GM06990 (cell line): ENCODE measurements at regions not wholly inside any gene's neighbourhood (a gene's known extent, or its start where the extent isn't known, plus 50 kb on each side); places are given as distances from the start of the nearest gene placed in this dataset.

Experiments used
- DNase-seq: peaks from one replicate; pipeline ENCODE4 v3.0.0-alpha.2; 2011; ENCODE audit not compliant: insufficient read length; ENCODE audit errors: extremely low read depth
- H3K27me3 ChIP-seq: replicated peaks from 2 replicates; pipeline ENCODE4 v1.6.0; 2011; ENCODE audit warnings: low read length; ENCODE audit not compliant: control insufficient read depth, insufficient read depth
- H3K36me3 ChIP-seq: 2 replicates; pipeline ENCODE4 v1.5.1; 2011; ENCODE audit warnings: low read length; ENCODE audit not compliant: control insufficient read depth, insufficient read depth
- H3K4me3 ChIP-seq: replicated peaks from 2 replicates; pipeline ENCODE4 v1.5.1; 2011; ENCODE audit warnings: low read depth, mild to moderate bottlenecking, control low read depth, low read length
- CTCF ChIP-seq: IDR thresholded peaks from 2 replicates; pipeline ENCODE4 v1.5.1; 2011; ENCODE audit warnings: low read length, control low read depth, mild to moderate bottlenecking, inconsistent platforms; ENCODE audit not compliant: insufficient read depth, poor library complexity, severe bottlenecking

DNA sequence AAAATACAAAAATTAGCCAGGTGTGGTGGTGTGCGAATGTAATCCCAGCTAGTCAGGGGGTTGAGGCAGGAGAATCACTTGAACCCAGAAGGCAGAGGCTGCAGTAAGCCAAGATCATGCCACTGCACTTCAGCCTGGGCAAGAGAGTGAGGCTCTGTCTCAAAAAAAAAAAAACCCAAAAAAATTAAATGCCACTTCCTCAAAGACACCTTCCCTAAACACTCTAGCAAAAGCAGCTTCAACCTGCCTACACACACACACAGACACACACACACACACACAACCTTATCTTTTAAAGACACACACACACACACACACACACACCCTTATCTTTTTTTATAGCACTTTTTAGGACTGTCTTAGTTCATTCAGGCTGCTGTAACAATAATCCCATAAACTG lies 201.7 kb upstream of the PSMD7 start:
- no peak for DNase-seq

DNA sequence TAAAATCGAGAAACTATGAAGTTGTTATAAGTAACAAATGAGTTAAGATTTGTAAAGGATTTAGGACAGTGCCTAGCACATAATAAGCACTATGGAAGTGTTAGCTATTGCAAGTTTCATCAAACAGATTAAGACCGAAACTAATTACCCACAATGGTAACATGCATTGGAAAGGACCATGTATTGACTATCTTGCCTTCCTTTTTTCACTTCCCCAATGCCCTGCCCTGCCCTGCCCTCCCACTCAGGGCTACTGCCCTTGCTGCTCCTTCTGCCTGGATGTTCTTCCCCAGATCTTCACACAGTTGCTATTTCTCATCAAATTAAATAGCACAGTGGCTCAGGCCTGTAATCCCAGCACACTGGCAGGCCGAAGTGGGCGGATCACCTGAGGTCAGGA lies 202.1 kb upstream of the PSMD7 start:
- no peak for TF ChIP-seq CTCF
- no peaks in the 10 kb centered on the region for H3K36me3 ChIP-seq
- no peaks in the 10 kb centered on the region for H3K27me3 ChIP-seq
- peak; percentile 45 for DNase-seq
- no peak overlapping the region for H3K4me3 ChIP-seq

More for the DNA sequence above, 201.7 kb upstream of the PSMD7 start:
- Histone ChIP-seq H3K27me3 (no peaks in the 10 kb centered on the region), H3K36me3 (no peaks in the 10 kb centered on the region), H3K4me3 (no peak overlapping the region)
- TF ChIP-seq CTCF = no peak

GRCh38 chr16:74092336-74092735 lies 204.3 kb upstream of the PSMD7 start:
- TF ChIP-seq CTCF = no peak
- DNase-seq = no peak
- no peaks in the 10 kb centered on the region for H3K27me3 ChIP-seq
- H3K36me3 ChIP-seq = no peaks in the 10 kb centered on the region
- H3K4me3 ChIP-seq = no peak overlapping the region

GRCh38 chr16:74090871-74091270 lies 205.7 kb upstream of the PSMD7 start:
- Histone ChIP-seq H3K27me3 (no peaks in the 10 kb centered on the region), H3K36me3 (no peaks in the 10 kb centered on the region), H3K4me3 (no peak overlapping the region)
- no peak for TF ChIP-seq CTCF
- no peak for DNase-seq

- DNase-seq = no peak
- Histone ChIP-seq H3K36me3 (no peaks in the 10 kb centered on the region), H3K27me3 (no peaks in the 10 kb centered on the region), H3K4me3 (no peak overlapping the region)
- no peak for TF ChIP-seq CTCF
Measured at GRCh38 chr16:74083541-74083940, 213.1 kb upstream of the PSMD7 start.

DNA sequence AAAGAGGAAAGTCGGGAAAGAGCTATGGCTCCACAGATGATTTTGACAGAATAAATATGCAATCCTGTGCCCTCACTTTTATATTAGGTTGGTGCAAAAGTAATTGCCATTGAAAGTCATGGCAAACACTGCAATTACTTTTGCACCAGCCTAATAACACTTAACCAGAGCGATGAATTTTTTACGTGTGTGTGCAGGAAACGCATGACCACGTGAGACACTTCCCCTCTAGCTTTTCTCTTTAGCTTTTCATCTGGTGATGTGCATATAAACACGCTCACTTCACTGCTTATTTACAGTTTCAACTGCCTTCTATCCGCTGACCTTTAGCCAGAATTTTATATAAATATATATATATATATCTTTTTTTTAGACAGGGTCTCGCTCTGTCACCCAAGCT lies 216.3 kb upstream of the PSMD7 start:
- Histone ChIP-seq H3K27me3 (no peaks in the 10 kb centered on the region), H3K36me3 (no peaks in the 10 kb centered on the region), H3K4me3 (no peak overlapping the region)
- DNase-seq = no peak
- no peak for TF ChIP-seq CTCF
